SK-N-MC (cell line): ENCODE measurements at regions not wholly inside any gene's neighbourhood (a gene's known extent, or its start where the extent isn't known, plus 50 kb on each side); places are given as distances from the start of the nearest gene placed in this dataset.

Source experiments
- EZH2 ChIP-seq: fragments of 200-600 bp; sonication (generic); IDR thresholded peaks from one replicate; pipeline ENCODE4 v1.6.1; 2017; ENCODE audit warnings: antibody characterized with exemption
- POLR2AphosphoS5 ChIP-seq: IDR thresholded peaks from 2 replicates; pipeline ENCODE4 v1.6.1; 2012; ENCODE audit warnings: mild to moderate bottlenecking, low read depth, low read length, borderline replicate concordance

- no peak for TF ChIP-seq EZH2
- TF ChIP-seq POLR2AphosphoS5: no peak
These were observed 120.8 kb upstream of the GLI2 start for GRCh38 chr2:120614901-120615300.
